Umbilical cord (tissue), 1 donor: ENCODE measurements at regions not wholly inside any gene's neighbourhood (a gene's known extent, or its start where the extent isn't known, plus 50 kb on each side); places are given as distances from the start of the nearest gene placed in this dataset.
"Not testable (repeated sequence)": the region's sequence is repeated elsewhere in the genome, so short reads cannot be mapped to it uniquely, and the experiment has no call there.

Source experiments
- DNase-seq: peaks from one replicate; pipeline ENCODE4 v3.0.0-alpha.2; 2015; ENCODE audit warnings: low spot score

GRCh38 chr1:221969298-221969858 lies 227.5 kb upstream of the DUSP10 start:
- DNase-seq = not testable (repeated sequence)

GRCh38 chr1:221967538-221967937 lies 225.6 kb upstream of the DUSP10 start:
- not testable (repeated sequence) for DNase-seq

GRCh38 chr1:221966888-221967287 lies 225.0 kb upstream of the DUSP10 start:
- DNase-seq = not testable (repeated sequence)

GRCh38 chr1:221965891-221966290 lies 224.0 kb upstream of the DUSP10 start:
- DNase-seq = not testable (repeated sequence)

GRCh38 chr1:221965252-221965651 lies 223.4 kb upstream of the DUSP10 start:
- DNase-seq = no peak

- DNase-seq = no peak
Measured at GRCh38 chr1:221963742-221964141, 221.9 kb upstream of the DUSP10 start.

- DNase-seq = no peak
Measured at GRCh38 chr1:221962385-221962784, 220.5 kb upstream of the DUSP10 start.

GRCh38 chr1:221961532-221962292 lies 219.8 kb upstream of the DUSP10 start:
- DNase-seq = no peak

- DNase-seq = not testable (repeated sequence)
Measured at GRCh38 chr1:221958161-221958562, 216.3 kb upstream of the DUSP10 start.

- not testable (repeated sequence) for DNase-seq
Measured at GRCh38 chr1:221957350-221957749, 215.5 kb upstream of the DUSP10 start.

GRCh38 chr1:221949996-221950395 lies 208.1 kb upstream of the DUSP10 start:
- DNase-seq = no peak

GRCh38 chr1:221948459-221948858 lies 206.6 kb upstream of the DUSP10 start:
- DNase-seq = no peak

- no peak for DNase-seq
Measured at GRCh38 chr1:221947731-221948130, 205.8 kb upstream of the DUSP10 start.

GRCh38 chr1:221946768-221947167 lies 204.9 kb upstream of the DUSP10 start:
- no peak for DNase-seq

GRCh38 chr1:221945669-221946068 lies 203.8 kb upstream of the DUSP10 start:
- no peak for DNase-seq

- no peak for DNase-seq
Measured at GRCh38 chr1:221944247-221944870, 202.5 kb upstream of the DUSP10 start.

GRCh38 chr1:221940631-221941030 lies 198.7 kb upstream of the DUSP10 start:
- no peak for DNase-seq

GRCh38 chr1:221939607-221940006 lies 197.7 kb upstream of the DUSP10 start:
- DNase-seq = no peak

GRCh38 chr1:221937155-221937953 lies 195.5 kb upstream of the DUSP10 start:
- no peak for DNase-seq

- no peak for DNase-seq
Measured at GRCh38 chr1:221933814-221934213, 191.9 kb upstream of the DUSP10 start.

- DNase-seq = no peak
Measured at GRCh38 chr1:221926441-221926840, 184.6 kb upstream of the DUSP10 start.

- DNase-seq = no peak
Measured at GRCh38 chr1:221925947-221926346, 184.1 kb upstream of the DUSP10 start.
